ENCODE measurements at regions not wholly inside any gene's neighbourhood (a gene's known extent, or its start where the extent isn't known, plus 50 kb on each side); places are given as distances from the start of the nearest gene placed in this dataset.

DNA sequence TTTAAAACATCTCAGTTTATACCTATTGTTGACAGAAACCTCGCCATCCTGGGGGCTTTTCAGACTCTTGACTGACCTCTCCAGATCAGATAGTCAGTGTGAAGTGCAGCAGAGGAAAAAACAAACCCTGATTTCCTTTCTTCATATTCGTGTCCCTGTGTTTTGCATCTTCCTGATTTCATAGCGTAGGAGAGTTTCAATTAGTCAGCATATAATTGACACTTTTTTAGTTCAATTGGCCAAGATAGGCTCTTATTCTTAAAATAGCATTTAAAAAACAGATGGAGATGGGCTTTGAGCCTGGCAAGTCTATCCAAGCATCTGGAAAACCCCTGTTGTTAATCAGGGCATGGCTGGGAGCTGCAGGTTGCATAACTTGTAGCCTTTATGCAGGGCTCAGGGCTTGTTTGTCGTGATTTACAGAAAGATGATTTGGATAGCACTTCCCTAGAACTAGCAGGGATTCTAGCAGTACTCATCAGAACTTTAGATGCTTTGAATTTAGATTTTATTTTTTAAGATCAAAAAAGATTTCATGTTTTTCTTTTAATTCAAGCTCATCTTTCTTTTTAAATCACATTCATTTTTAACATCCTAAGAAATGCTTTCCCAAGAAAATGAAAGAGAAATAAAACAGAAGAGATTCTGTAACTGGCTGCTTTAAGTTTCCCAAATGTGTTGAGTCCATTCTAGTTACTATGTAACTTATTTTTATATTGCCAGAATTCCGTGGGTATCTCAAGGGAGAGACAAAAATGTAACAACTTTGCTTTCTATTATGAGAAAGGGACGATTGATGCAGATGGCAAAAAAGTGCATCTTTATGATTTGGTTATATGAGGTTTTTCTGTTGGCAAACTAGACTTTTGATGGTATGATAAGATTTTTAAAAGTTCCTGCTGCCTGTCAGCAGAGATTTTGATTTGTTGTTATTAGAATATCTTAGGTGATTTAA lies 270.8 kb upstream of the FZD8 start:
- no peak for FAIRE-seq

DNA sequence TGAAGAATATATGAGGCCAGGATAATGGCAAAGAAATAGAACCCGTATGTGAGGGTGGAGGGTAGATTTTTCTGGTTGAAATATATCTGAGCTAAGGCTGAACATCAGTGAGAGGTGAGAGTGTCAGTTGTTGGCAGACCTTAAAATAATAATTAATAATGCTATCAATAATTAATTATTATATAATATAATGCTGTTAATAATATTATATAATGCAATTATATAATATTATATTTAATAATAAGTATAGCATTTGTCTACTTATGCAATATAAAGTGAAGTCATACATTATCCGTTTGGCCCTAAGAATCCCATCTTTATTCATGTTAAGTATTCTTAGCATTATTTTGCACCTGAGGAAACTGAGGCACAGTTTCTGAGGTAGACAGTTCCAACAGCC lies 269.9 kb upstream of the FZD8 start:
- FAIRE-seq: no peak

DNA sequence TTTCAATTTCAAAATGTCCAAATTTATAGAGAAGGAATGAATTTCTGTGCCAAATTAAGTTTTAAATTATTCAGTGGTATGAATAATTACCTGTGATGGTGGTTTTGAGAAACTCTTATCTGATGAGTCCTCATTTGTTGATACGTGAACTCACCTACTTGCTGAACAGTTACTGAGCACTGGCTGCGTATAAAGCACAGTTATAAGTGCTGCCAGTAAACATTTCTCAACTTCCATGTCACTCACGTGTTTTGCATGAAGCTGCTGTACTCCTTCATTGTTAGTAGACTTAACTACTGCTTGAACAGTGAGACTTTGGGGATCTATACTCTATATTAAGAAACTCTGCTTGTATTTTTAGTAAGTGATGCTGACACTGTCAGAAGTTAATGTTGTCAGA lies 269.1 kb upstream of the FZD8 start:
- FAIRE-seq: no peak

DNA sequence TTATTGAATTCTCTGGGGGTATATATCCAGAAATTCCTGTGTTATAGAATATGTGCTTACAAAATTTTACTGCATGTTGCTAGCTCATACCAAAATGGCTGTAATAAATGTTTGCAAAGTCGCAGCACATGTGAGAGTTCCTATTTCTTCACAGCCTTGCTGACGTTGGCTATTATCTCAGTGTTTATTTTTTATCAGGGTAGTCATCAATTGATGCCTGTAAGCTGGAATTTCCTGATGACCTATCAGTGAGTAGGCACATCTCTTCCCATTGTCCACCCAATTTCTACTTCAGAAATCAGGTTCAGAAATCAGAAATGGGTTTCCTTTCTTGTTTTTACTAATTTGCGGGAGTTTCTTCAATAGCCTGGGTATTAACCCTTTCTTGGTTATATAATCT lies 268.1 kb upstream of the FZD8 start:
- no peak for FAIRE-seq

DNA sequence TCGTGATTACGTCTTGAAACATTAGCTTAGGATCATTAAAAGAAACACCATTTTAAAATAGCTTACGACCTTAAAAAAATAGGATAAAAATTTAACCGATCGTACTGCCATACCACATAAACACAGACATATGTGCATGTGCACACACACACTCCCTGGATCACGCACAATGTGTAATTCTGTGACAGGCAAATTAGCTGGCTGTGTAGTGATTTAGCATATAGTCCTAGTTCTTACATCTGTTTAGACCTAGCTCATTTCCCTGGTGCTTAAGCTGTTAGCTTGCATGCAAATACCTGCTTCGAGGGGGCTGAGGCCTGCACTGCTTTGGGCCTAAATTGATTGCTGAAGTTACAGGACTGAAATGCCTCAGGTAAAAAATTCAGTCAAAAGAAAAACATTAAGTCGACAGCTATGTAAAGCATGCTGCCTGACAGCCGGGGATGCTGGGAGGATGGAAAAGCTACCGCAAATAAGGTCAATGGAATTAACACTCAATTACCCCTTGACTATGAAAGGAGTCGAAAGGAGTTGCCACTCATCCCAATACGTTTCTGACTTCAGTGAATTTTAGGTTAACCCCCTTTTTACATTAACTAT lies 267.1 kb upstream of the FZD8 start:
- FAIRE-seq: no peak

DNA sequence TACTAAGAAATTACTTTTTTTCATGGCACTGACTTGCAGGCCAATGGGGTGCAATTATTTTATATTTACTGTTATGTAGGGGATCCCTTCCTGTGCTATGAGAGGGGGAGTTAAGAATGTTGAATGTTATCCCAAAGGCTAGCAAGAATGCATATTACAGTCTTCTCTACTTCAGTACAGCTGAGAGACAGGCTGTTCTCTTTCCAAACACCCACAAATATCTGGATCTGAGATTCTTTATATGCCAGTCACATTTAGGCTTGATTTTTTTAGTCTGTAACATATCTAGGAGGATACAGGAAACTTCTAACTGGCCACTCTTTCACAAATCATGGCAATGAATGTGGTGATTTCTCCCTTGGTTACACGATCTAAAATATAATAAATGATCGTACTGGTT lies 266.4 kb upstream of the FZD8 start:
- FAIRE-seq: no peak

DNA sequence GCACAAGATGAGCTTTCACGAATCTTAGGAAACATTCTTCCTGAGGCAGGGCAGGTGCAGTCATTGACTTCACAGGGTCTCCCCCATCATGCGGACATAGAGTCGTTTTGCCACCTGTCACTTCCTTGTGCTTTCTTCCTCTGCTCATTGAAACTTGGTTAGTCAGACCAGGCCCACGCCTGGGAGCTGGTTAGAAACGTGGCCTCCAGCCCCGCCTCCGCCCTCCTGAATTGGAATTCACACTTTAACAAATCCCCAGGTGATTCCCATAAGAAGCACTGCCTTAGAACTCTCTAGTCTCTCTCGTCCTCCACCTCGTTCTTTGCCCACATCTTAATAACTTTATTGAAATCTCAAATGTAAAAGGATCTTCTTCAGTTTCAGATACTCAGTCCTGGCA lies 265.5 kb upstream of the FZD8 start:
- no peak for FAIRE-seq

DNA sequence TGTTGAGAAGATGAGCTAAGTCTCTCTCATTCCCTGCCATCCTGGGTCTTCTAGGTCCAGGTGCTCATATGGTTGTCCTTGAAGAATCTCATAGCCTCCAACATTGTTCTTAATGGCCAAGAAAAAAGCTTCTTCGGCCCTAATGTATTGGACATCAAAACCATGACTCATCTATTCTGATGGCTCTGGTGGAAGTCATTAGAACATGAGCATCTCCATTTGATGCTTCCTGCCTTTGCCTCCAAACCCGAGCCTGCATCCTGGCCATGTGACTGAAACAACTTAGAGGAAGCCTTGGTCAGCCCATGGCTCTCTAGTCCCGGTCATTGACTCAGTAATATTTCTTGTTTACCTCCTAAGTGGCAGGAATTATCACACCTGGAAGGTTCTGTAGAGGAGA lies 264.1 kb upstream of the FZD8 start:
- FAIRE-seq: no peak

DNA sequence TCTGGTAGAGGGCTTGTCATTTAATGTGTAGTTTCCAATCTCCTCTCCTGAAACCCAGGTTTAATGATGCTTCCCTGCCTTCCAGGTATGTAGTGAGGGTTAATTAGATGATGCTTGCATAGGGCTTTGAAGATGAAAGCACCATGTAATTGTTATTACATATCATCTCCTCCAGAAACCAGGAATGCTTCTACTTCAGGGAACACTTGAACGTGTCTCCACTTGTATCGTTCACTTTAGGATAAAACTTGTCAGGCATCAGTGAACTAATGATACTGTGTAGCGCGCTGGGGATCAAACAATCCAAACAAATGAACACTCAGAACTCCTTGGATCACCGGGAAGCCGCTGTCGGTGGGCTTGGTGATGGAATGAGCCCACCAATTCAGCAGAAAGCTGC lies 260.9 kb upstream of the FZD8 start:
- no peak for FAIRE-seq

DNA sequence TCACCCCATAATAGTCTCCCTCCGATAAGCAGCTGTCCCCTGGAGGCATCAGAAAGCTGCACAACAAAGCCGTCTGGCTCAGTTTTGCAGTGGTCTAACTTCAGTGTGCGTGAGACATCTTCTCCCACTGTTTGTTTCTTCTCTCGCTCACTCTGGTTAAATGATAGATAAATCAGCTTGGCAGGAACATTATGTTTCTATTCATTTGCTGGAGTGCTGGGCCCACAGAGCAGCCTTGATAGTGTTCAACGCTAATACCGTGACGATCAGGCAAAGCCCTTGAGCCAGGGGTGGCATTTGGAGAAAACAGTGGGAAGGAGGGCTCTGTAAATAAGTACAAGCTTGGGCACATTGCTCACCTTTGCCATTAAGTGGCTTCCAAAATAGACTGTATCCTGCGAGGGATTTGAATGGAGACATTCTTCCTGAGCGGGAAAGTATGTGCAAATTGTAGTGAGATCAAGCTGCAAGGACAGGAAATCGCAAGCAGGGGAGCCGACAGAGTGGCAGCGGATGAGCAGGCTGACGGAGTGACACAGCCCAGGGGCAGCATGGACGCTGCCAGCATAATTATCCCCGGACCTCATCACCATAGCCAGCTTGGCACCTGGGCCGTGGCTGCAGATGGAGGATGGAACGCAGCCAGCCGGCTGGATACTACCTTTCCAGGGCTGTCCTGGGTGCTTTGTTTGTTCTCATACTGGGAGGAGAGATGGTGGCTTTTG lies 256.8 kb upstream of the FZD8 start:
- FAIRE-seq: no peak

DNA sequence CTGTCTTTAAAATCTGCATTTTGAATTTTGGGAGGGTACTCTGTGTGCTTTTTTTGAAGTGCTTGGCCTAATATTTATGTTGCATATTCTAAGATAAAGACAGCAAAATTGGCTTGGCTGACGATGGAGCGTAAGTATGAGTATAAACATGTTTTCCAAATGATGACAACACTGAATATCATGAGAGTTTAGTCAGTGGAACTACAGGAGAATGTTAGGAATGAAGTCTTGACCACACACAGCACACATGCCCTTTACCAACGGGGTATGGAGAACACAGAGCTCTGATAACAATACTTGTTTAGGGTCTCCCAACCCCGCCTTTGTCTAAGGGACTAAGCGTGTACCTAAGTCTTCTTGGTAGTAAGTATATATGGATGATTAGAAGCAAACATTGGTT lies 253.9 kb upstream of the FZD8 start:
- FAIRE-seq: no peak

DNA sequence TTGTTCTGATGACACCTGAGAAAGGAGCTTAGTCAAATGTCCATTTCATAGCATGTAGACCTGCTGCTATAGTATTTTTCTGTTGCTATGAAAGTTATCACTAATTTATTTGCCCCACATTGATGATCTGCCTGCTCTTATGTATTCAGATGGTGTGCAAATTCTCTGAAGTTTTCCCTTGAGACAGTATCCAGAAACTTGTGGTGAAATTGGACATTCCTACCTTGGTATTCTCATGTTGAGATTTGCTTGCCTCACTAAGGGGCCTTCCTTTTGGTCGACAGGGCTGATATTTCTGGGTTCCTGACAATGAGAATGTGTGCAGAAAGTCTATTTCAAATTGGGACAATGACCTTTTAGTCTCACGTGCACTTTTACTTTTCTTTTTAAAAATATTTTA lies 253.2 kb upstream of the FZD8 start:
- no peak for FAIRE-seq

DNA sequence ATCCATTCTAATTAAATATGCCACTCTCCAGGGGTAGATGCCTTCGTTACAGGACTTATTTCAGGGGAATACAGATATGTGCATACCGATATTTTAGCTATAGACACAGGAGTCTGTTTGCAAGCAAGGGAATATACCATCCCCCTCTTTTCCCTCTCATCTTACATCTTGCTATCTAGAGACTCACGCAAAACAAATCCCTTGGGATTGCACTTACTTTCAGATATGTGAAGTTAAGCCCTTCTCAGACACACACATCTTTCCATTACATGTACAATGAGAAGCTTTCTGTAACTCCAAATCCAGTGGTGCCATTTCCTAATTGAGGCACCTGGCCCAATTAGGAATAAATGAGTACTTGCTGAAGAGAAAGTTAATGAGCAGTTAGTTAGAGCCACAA lies 250.4 kb upstream of the FZD8 start:
- FAIRE-seq: no peak

DNA sequence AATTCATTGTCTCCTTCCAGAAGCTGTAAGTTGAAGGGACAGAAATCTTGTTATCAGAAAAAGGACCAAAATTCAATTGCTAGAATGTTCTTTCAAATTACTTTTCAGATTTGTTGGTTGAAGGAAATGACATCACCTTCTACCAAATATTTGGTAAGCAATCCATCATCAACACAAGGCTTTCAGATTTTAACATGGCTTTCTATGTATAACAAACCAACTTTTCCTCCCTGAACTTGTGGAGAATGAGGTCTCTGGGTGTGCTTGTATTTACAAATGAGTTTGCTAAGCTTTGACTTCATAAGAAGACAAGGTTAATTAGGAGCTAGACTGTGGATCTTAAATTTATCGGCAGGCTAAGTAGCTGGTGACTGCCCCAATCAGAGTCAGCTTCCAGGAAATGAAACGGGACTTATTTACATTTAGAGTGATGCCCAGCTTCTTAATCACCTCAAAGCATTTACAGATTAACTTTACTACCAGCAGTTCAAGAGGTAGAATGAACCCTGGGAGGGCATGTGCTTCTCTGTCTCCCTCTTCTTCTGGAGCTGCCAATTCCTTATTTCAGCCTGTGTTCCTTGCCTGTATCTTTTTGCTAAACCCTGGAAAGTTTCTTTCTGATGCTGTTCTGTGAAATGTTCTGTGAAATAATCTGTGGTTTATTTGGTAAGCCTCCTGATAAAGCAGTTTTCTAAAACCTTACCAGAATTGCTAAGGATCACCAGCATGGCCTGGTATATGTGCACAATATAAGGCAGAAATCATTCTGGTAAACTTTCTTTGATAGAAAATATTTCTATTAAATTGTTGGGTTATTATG lies 248.8 kb upstream of the FZD8 start:
- FAIRE-seq: no peak

DNA sequence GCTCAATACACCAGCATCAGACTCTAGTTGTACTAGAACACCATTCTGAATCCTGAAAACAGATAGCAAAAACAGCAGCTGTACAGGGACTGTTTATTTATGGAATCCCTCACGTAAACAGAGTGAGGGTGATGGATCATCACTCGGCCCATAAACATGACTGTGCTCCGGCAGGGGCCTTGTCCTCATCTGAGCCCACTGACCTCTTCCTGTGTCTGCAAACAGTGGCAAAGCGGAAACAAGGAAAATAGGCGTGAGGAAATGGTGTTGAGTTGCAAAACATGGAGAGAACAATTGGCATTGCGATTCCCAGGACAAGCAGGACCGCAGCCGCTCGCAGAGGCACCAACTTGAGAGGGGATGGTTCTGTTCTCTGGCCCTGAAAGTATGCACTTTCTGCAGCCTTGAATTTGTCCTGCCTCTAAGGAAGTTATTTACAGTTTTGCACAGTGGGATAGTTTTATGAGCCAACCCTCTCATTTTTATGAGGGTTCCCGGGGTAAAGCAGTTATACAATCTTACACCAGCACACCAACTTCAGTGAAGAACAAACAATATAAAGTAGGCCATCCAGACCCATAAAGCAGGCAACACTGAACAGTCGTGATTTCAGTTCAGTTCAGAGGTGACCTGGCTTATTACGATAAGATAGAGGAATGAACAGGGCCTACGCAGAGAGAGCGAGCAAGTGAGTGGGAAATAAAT lies 248.0 kb upstream of the FZD8 start:
- FAIRE-seq: no peak

DNA sequence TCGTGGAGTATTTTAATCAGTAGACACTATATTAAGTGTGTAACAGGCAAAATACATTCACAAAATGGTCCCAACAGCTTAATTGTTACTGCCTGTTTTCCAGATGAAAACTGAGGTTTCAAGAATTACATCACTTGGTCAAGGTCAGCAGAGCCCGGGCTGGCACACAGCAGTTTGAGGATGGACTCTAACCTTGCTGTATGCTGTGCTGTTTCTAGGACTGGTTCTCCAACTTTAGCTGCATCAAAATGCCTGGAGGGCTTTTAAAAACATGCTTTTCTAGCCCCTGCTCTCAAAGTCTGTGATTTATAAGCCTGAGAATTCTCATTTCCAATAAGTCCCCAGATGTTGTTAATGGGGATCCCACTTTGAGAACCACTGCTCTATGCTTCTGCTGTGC lies 247.1 kb upstream of the FZD8 start:
- FAIRE-seq: no peak

DNA sequence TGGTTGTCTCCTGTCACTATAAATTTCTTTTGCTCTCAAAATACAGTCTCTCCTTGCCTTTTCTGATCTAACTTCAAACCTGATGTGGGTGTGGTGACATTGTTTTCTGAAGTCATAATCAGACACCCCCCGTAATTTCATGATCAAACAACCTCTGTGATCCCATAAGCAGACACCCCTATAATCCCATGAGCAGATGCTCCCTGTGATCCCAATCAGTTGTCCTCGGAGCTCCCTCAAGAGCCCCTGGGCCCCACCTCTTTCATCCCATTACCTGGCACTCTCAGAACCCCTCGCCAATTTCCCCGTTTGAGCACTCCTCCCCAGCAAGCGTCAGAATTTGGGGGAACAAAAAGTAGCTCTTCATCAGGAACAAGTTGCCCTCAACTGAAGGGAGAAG lies 246.3 kb upstream of the FZD8 start:
- no peak for FAIRE-seq

DNA sequence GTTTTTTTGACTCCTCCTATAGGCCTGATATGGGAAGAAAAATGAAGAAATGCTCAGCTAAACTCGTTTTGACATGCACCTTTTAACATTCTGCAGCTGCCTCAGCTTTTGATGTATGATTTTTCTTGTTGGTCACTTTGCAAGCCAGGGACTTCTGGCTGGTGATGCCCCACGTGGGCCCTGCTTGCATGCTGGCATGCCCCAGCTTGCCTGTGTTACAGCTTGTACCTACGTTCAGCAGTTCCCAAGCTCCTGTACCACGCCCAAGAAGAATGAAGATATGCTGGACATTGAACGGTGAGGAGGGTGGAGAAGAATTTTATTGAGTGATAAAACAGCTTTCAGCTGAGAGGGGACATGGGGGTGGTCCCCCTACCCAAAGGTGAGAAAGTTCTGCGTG lies 245.6 kb upstream of the FZD8 start:
- FAIRE-seq: no peak

DNA sequence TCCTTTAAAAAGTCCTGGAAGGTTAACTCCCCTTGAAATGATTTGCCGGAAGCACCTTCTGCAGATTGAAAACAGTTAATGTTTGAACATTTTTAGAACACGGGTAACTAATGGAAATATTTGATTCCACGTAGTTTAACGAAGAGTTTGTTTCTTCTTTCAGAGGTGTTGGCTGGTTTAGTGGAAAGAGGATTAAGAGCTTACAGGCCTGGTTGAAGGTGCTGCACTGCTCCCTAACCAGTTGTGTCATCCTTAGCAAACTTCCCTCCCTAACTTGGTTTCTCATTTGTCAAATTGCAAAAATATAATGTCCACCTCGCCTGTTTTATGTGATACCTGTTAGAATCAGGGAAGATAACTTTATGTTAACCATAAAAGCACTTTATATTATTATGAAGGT lies 243.0 kb upstream of the FZD8 start:
- FAIRE-seq: no peak

DNA sequence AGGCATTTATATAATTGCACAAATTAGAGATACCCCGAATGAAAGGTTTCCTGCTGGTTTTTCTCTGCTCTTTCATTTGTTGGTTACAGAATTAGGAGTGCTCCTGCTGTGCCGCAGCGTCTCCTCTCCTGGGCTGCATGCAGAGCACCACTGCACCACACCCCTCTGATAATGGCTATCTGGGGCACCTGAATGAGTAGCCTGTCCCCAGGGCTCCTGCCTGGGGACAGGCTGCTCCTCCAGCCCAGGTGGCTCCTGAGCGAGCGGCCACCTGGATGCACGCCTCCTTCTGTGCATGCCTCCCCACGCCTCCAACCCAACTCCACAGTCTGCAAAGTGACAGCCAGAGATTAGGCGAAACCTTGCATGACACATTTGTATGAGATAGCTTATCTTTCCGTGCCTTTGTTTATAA lies 242.6 kb upstream of the FZD8 start:
- no peak for FAIRE-seq

DNA sequence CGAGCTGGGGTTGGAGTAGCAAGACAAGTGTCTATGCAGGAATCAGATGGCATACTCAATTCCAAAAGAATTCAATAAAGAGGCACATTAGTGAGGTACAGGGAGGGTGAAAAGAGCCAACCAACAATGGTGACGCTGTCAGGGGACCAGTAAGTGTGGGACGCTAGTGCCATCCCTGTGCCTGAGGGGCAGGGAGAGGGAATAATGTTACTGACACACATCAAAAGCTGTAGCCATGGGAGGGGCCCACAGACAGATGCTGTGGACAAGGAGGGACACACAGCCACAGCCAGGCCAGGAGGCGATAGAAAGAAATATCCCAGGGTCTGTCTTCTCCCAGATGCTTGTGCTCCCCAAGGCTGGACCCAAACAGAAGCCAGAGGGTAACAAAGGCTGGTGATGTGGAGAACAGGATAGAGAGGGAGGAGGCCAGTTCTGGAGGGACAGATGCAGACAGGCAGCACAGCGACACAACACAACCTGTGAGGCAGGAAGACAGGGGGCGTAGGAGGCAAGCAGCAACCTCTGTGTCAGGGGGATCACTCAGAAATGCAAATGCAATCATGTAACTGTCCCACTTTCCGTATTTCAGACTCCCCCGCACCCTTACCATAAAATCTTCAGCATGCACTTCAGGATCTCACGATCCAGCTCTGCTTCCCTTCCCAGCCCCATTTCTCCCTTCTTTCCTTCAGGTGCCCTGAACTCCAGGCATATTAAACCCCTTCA lies 240.5 kb upstream of the FZD8 start:
- no peak for FAIRE-seq

DNA sequence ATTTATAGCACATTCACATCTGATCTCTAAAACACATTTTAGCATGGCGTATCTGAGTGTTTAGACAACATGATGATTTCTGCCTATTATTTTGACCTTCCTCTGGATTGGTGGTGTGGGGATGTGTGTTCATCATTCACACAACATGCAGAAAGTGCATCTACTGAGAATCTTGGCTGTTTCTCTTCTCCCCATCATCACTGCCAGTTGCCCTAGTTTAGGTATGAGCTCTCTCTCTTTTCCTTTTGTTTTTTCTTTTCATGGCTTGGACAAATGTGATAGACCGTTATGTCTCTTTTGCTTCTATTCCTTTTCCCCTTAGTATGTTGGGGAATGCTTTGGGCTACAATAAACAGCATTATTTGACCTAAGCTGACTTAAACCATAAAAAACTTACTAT lies 239.2 kb upstream of the FZD8 start:
- FAIRE-seq: no peak
